GF-D8 (cell line): ENCODE measurements at regions not wholly inside any gene's neighbourhood (a gene's known extent, or its start where the extent isn't known, plus 50 kb on each side); places are given as distances from the start of the nearest gene placed in this dataset.
"Not testable (repeated sequence)": the region's sequence is repeated elsewhere in the genome, so short reads cannot be mapped to it uniquely, and the experiment has no call there.

Experiments
- DNase-seq: peaks from one replicate; lab custom pipeline; 2025; lab: John Stamatoyannopoulos, UW

DNA sequence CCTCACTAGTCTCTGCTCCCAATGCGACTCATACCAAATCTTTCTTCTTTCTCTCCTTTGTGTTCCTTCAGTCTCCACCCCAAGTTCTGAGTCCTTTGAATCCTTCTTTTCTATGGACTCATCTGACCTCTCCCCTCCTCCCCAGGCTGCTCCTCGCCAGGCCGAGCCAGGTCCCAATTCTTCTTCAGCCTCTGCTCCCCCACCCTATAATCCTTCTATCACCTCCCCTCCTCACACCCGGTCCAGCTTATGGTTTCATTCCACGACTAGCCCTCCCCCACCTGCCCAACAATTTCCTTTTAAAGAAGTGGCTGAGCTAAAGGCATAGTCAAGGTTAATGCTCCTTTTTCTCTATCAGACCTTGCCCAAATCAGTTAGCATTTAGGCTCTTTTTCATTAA lies 518.5 kb downstream of the MATN1 start:
- not testable (repeated sequence) for DNase-seq

DNA sequence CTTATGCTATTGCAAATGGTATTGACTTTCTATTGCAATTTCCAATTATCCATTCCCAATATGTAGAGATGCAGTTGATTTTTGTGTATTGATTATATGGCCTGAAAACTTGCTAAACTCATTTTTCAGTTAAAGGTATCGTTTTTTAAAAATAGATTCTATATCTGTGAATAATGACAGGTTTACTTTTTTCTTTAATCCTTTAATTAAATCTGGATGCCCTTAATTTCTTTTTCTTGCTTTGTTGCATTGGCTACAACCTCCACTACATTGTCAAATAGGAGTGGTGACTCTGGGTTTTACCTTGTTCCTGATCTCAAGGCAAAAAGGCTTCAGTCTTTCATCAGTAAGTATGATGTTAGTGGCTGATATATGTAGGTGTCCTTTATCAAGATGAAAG lies 522.4 kb downstream of the MATN1 start:
- DNase-seq = no peak

DNA sequence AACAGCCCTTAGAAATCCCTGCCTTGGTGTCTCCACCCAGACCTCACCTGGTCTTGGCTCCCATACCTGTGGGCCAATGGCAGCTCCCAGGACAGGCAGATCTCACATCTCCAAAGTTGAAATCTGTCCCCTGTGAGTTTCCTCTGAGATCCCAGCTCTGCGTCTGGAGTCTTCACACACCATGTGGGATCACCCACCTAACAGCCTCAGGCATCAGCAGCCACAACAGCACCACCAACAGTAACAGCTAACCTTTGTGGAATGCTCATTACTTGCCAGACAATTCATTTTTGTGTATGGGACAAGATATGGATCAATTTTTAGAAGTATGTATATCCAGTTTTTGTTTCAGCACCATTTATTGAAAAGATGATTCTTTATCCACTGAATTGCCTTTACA lies 523.2 kb downstream of the MATN1 start:
- no peak for DNase-seq

DNA sequence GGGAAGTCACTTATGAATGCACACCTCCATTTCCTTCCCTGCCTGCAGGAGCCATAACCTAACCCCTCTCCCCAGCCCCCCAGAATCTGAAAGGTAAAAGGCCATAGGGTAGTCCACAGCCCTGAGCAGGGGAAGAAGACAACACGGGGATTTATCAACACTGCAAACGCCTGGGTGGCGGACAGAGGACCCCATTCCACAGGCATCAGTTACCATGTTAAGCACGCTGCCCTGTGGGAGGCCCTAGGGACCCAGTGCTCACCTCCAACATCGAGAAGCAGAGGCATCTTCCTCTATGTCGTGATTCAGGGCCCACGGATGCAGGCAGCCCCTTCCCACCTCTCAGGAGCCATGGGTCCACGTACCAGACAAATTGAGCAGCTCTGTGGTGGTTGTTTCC lies 523.8 kb downstream of the MATN1 start:
- no peak for DNase-seq

DNA sequence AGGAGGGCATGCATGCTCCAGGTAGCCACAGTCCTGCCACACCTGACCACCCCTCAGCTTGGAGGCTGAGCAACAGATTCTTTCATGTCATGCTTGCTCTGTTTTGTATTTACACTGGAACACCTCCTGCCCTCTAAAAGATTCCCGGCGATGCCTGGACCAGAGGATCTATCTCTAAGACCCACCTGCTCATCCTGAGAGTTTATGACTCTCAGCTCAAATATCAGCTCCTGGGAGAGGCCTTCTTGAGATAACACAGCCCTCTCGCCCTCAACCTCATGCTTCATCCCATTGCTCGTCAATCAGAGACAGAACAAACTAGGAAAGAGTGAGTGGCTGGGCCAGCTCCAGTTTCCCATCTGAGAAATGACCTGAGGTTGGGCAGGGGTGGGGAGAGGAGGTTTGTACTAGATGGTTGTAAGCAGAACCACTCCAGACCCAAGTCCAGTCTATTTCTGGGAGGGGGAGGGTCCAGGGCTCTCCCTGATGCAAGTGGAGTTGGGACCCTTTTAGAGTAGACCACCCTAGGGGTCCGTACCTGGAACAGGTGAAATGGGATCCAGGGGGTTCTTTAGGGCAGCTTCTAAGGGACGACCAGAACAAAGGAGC lies 524.5 kb downstream of the MATN1 start:
- no peak for DNase-seq

DNA sequence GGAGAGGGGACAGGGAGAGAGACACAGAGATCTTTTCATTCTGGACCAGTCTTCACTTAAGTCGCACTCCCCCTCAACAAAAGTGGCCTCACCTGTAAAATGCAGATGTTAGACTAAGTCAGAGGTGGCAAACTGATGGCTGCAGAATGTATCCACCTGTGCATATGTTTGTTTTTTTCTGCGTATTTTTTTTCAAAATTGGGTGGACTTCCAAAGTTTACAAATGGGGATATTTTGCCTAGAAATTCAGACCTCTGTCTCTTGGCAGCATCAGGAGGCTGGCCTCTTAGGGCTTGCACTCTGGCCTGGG lies 525.0 kb downstream of the MATN1 start:
- DNase-seq = no peak

DNA sequence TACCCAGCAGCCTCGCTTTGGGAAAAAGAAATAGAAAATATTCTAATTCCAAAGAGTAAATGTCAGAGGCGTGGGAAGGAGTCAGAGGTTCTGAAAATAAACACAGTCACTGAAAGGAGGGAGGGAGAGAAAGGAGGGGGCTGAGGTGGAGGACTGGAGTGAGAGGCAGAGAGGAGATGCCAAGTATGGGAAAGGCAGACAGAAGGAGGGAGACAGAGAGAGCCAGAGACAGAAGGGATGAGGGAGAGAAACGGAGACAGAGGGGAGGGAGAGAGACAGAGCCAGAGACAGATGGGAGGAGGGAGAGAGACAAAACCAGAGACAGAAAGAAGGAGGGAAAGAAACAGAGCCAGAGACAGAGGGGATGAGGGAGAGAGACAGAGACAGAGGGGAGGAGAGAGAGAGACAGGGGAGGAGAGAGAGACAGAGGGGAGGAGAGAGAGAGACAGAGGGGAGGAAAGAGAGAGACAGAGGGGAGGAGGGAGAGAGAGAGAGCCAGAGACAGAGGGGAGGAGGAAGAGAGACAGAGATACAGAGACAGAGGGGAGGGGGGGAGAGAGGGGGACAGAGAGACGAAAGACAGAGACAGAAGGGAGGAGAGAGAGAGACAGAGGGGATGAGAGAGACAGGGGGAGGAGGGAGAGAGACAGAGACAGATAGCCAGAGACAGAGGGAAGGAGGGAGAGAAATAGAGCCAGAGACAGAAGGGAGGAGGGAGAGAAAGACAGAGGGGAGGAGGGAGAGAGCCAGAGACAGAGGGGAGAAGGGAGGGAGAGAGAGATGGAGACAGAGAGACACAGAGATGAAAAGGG lies 525.5 kb downstream of the MATN1 start:
- DNase-seq = no peak

DNA sequence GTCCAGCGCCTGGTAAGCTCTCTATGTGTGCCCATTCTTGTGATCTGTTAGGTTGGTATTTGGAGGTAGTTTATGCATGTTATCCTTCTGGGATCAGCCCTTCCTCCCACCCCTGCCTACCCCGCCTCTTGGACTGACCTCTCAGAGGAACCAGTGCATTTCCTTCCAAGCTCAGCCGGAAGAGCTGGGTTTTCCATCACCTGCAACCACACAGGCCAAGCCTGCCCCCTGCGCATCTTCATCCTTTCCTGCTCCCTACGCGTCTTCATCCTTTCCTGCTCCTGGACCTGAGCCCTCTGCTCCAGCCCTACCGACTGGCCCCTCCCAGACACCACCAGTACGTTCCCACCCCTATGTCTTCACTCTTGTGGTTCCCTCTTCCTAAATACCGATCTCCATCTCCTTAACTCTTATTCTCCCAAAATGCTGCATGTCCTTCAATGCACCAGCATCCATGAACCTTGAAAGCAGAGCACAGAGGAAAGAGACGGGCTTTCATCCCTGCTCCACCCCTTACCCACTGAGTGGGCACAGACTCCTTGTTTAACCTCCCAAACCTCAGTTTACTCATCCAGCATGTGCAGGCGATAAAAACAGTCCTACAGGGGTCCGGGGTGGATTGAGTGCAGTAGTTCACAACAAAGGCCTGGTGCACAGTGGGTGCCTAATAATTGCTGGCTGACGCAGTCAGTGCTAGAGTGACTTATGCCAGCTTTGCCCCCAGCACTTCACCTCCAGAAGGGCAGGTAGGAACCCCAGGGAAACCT lies 526.3 kb downstream of the MATN1 start:
- no peak for DNase-seq

DNA sequence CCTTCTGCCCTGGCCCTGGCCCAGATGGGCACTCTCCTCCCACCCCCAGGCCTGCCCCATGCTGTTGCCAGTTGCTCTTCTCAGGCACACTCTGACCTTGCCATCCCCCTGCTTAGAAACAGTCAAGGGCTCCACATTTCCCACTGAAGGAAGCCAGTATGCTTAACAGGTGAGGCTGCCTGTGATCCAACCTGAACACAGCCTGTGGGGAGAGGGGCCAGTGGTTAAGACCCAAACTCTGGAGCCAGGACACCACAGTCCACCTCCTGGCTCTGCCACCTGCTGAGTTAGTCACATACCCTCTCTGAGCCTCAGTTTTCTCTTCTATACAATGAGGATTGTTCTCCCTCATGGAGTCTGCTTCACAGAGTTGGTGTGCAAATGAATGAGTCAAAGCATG lies 526.9 kb downstream of the MATN1 start:
- DNase-seq = no peak

DNA sequence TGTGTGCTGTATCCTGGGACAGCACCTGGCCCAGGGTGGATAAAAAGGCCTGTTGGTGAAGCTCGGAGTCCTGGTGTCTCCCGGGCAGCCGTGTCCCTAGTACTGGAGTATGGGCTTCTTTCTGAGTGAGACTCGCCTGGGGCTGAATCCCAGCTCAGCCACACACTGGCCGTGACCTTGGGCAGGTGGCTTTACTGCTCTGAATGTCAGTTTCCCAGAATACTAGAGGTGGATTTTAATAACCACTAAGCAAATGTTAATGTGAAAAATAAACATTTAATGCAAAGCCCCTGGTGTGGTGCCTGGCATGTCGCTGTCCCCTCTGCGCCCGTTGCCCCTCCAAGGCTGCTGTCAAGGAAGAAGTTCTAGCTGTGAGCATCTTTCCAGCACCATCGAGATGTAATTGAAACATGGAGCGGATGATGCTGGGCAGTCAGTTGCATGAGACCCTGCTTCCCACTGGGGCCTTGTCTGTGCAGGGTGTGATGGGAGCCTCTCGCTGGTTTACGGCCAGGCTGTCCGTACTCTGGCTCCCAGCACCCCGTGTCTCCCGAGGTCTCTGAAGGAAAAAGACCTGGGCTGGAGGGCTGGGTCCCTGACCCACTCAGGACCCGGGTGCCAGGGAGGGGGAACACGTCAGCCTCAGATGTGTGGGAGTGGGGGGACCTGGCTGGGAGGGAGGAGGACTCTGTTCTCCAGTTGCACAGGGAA lies 527.8 kb downstream of the MATN1 start:
- DNase-seq = no peak

DNA sequence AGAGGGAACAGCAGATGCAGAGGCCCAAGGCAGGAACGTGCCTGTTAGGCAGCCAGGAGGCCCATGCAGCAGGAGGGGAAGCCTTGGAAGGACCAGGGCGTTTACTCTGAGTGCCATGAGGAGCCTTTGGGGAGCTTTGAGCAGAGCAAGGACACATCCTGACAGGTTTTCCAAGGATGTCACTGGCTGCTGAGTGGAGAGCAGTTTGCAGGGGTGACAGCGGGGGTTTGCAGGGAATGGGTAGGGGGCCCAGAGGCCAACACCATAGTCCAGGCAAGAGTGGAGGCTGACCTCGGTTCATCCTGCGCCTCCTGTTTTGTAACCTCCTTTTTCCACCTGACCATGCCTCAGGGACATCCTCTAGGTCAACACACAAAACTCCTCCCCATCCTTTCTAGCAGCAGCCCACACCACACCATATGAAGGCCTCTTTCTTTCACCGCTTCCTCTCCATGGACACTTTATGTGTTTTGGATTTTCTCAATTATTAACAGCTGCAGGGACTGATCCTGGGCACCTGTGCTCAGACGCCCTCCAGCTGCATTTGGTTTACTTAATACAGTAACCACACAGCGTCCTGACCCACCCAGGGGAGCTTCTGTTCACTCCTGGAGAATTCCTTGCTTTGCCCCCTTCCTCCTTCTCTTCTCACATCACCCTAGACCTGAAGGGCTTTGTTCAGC lies 528.5 kb downstream of the MATN1 start:
- DNase-seq = no peak

DNA sequence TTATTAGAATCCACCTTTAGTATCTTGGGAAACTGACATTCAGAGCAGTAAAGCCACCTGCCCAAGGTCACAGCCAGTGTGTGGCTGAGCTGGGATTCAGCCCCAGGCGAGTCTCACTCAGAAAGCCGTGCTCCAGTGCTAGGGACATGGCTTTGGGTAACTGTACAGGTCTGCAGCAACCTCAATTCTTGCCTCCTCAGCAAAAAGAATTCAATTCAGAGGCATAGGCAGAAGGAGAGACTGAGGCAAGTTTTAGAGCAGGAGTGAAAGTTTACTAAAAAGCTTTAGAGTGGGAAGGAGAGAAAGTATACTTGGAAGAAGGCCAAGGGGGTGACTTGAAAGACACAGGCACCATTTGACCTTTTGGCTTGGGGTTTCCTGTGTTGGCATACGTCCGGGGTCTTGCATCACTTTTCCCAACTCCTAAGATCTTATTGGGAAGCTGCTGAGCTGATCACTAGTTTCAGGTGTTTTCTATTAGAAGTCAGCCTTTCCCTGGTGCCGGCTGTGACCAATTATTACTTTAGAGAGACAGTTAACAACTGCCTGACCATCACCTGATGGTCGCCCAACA lies 529.3 kb downstream of the MATN1 start:
- DNase-seq = no peak

DNA sequence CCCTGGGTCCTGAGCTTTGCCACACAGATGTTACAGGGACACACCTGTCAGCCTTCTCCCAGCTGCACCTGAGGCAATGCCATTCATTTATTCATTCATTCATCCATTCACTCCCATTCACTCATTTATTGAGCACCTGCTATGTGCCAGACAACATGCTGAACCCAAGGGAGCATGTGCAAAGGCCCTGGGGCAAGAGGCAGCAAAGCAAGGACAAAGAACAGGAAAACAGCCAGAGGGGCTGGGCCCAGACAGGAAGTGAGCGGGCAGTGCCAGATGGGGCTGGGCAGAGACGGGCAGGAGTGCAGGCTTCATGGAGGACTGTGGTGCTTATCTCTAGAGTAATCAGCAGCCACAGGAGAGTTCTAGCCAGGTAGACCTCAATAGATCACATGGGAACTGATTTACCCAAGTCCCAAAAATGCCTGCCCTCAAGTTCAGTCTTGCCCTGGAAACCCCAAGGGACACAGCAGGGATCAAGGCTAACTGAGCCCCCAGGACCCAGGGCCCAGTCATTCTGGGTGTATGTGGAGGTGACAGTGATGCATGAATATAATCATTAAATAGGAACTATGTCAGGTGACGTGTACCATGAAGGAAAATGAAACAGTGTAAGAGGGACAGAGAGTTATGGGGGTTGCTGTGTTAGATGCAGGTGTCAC lies 530.3 kb downstream of the MATN1 start:
- DNase-seq = no peak

DNA sequence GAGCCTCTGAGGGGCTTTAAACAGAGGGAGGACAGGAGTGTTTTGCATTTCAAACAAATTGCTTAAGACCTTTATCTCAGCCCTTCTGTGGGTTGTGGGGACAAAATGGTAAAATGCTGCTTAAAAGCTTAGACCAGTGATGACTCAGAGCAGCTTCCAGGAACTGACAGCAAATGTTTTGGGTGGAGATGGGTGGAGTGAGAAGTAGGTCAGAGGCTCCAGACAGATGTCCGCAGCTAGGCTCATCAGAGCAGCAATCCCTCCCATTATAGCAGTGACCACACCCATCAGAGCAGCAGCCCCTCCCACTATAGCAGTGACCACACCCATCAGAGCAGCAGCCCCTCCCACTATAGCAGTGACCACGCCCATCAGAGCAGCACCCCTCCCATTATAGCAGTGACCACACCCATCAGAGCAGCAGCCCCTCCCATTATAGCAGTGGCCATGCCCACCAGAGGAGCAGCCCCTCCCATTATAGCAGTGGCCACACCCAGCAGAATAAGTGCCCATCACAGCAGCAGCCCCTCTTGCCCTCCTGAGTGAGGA lies 532.2 kb downstream of the MATN1 start:
- DNase-seq = no peak

DNA sequence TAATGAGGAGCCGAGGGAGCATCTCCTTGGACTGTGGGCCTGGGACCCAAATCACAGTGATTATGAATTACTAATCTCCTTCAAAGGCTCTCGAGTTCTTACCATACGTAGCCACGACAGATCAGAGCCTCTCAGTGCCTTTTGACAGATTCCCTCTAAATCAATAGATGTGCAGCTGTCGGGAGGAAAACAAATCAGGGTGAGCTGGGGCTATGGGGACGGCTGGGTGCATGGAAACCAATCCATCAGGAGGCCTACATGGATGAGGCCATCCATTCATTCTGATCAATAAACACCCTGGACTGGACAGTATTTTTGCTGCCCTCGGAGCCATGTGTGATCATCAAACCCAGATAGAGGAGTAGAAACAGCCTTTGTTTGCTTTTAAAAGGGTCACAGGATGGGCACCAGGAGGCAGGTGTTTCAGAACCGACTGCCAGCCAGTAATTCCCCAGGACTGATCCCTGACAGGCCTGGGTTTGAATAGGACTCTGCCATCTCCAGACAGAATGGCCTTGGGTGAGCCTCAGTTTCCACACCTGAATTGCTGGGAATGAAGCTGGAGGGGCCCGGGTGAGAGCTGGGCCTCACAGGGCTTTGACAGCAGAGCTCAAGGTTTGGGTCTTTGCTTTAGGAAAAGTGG lies 532.8 kb downstream of the MATN1 start:
- no peak for DNase-seq

DNA sequence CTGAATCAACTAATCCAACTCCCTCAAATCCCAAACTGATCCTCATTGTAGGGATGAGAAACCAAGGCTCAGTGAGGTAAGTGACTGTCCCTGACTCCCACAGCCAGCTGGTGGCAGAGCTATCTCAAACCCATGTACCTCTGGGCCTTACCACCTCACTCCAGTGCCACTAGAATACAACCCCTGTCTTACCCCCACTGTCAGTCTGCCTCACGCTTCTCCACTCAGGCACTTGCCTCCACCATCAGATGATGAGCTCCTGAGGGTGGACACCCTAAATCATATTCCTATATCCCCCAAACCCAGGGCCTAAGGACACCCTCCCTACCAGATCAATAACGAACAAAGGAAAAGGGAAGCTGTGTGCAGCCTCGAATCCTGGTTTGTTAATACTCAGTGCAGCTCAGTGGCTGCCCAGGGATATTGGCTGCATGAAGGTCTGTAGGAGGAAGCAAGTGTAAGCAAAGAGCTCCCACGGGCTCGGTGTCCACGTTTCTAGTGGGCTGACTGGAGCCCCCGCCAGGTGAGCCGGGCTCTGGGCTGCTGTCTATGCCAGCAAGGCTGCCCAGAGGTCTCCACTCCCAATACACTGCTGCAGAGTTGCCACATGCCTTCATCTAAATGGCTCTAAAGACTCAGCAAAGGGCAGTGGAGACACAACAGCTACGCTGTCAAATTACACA lies 533.4 kb downstream of the MATN1 start:
- no peak for DNase-seq

DNA sequence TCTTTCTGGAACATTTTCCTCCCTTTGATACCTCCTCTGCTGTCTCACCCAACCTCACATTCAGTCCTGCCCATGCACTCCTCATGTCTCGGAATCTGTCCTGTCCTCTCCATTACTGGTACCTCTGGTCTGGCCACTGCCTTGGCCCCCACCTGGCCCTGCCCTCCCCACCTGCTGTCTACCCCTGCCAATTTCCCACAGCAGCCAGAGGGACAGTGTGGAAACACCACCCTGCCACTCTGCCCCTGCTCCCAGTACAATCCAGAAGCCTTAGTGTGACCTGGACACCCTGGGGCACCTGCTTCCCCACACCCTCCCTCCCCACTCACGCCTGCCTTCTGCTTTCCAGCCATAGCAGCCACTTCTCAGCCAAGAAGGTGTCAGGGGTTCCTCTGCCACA lies 534.4 kb downstream of the MATN1 start:
- DNase-seq = no peak

DNA sequence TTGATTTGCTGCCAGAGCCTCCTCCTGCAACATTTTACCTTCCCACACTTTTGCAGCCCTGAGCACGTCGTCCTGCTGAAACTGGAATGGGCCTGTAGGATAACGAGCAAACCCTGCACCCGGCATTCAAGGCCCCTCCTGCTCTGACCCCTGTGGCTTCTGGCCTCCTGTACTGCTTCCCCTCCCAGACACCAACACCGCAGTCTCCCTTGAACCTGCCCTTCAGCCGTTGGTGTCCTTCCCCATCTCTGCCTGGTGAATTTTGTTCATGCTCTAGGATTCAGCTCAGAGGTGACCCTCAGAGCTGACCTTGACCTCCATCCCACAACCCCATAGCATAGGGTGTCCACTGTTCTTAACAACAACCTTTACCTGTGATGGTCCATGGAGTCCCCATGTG lies 535.1 kb downstream of the MATN1 start:
- DNase-seq = no peak

DNA sequence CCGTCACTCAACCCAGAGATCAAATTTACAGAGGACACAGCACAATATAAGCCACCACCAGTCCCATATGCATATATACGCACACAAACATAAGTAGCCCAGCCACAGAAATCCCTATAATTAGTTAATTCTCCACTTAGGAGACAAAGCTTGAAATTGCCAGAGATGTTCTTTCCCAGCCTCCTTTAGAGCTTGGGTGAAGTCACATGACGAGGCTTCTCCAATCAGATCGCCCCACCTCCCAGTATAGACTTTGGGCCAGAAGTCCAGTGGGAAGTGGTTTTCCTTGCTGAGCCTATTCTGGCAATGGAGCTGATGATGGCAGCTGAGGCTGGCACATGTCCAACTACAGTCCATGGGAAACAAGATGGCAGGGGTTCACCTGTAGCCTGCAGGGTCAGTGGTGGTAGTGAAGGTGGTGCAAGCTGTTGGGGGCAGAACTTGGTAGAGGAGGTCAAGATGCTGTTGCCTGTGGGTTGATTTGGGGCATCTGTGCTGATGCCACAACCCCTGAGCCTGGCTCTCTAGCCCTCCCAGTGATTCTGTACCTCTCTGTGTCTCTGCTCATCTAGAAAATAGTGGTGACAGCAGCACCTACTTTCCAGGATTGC lies 535.9 kb downstream of the MATN1 start:
- DNase-seq = no peak
